Epithelial cell of prostate (primary cell): ENCODE measurements at regions not wholly inside any gene's neighbourhood (a gene's known extent, or its start where the extent isn't known, plus 50 kb on each side); places are given as distances from the start of the nearest gene placed in this dataset.

Experiments
- DNase-seq: peaks from one replicate; pipeline ENCODE4 v3.0.0-alpha.2; 2011; ENCODE audit warnings: low read depth, low spot score
- H3K27ac ChIP-seq: fragments of 450-650 bp; 2 replicates; pipeline ENCODE4 v1.5.1; 2017; ENCODE audit warnings: mild to moderate bottlenecking

- no peak for DNase-seq
- H3K27ac ChIP-seq = no peak overlapping the region
Observed at GRCh38 chr2:45337481-45337880, 273.6 kb downstream of the SRBD1 start.

- DNase-seq = no peak
- H3K27ac ChIP-seq = no peak overlapping the region
Observed at GRCh38 chr2:45334205-45334604, 276.9 kb downstream of the SRBD1 start.

GRCh38 chr2:45332567-45332966 lies 278.5 kb downstream of the SRBD1 start:
- no peak for DNase-seq
- H3K27ac ChIP-seq = no peak overlapping the region

- DNase-seq = no peak
Observed at GRCh38 chr2:45332094-45332493, 279.0 kb downstream of the SRBD1 start.

GRCh38 chr2:45331410-45331786 lies 279.7 kb downstream of the SRBD1 start:
- no peak overlapping the region for H3K27ac ChIP-seq
- DNase-seq = no peak

More at GRCh38 chr2:45332094-45332493, 279.0 kb downstream of the SRBD1 start:
- H3K27ac ChIP-seq = no peak overlapping the region

- H3K27ac ChIP-seq = no peak overlapping the region
Observed at GRCh38 chr2:45330637-45331409, 280.2 kb downstream of the SRBD1 start.

GRCh38 chr2:45330108-45330507 lies 281.0 kb downstream of the SRBD1 start:
- H3K27ac ChIP-seq = no peak overlapping the region
- no peak for DNase-seq

More at GRCh38 chr2:45330637-45331409, 280.2 kb downstream of the SRBD1 start:
- DNase-seq = no peak

GRCh38 chr2:45329045-45329677 lies 281.9 kb downstream of the SRBD1 start:
- DNase-seq = no peak
- no peak overlapping the region for H3K27ac ChIP-seq

- no peak for DNase-seq
- H3K27ac ChIP-seq = no peak overlapping the region
Observed at GRCh38 chr2:45328264-45328870, 282.7 kb downstream of the SRBD1 start.

- H3K27ac ChIP-seq = no peak overlapping the region
- no peak for DNase-seq
Observed at GRCh38 chr2:45323344-45323743, 287.7 kb downstream of the SRBD1 start.

- DNase-seq = no peak
- no peak overlapping the region for H3K27ac ChIP-seq
Observed at GRCh38 chr2:45320956-45321355, 290.1 kb downstream of the SRBD1 start.

- DNase-seq = no peak
- no peak overlapping the region for H3K27ac ChIP-seq
Observed at GRCh38 chr2:45319683-45320455, 291.2 kb downstream of the SRBD1 start.

- H3K27ac ChIP-seq = no peak overlapping the region
- no peak for DNase-seq
Observed at GRCh38 chr2:45318686-45319085, 292.4 kb downstream of the SRBD1 start.

GRCh38 chr2:45316576-45317338 lies 294.3 kb downstream of the SRBD1 start:
- no peak for DNase-seq
- no peak overlapping the region for H3K27ac ChIP-seq

GRCh38 chr2:45315861-45316260 lies 295.2 kb downstream of the SRBD1 start:
- DNase-seq = no peak

GRCh38 chr2:45312275-45312674 lies 298.8 kb downstream of the SRBD1 start:
- no peak for DNase-seq
- H3K27ac ChIP-seq = no peak overlapping the region

More at GRCh38 chr2:45315861-45316260, 295.2 kb downstream of the SRBD1 start:
- H3K27ac ChIP-seq = no peak overlapping the region

- DNase-seq = no peak
Observed at GRCh38 chr2:45311559-45311958, 299.5 kb downstream of the SRBD1 start.

GRCh38 chr2:45307147-45307546 lies 297.9 kb upstream of the SIX2 start:
- no peak for DNase-seq
- H3K27ac ChIP-seq = no peak overlapping the region

More at GRCh38 chr2:45311559-45311958, 299.5 kb downstream of the SRBD1 start:
- no peak overlapping the region for H3K27ac ChIP-seq

- H3K27ac ChIP-seq = no peak overlapping the region
- no peak for DNase-seq
Observed at GRCh38 chr2:45305599-45305998, 296.3 kb upstream of the SIX2 start.
